ENCODE measurements at regions not wholly inside any gene's neighbourhood (a gene's known extent, or its start where the extent isn't known, plus 50 kb on each side); places are given as distances from the start of the nearest gene placed in this dataset.

- TF ChIP-seq CTCF (optimal IDR thresholded peaks at IDR 0.05 in 1 of 3, IDR thresholded peaks at IDR 0.05 in 1 of 3, conservative IDR thresholded peaks at IDR 0.05 in 1 of 3; ENCODE audit: extremely low read depth in 1 of 3, insufficient read depth in 2 of 3, low read length in 3 of 3) (no peak), EZH2 (IDR thresholded peaks at IDR 0.05; ENCODE audit: low read length) (no peak)
These were observed 1234.3 kb upstream of the DDX18 start for GRCh38 chr2:116580209-116580608.
